ENCODE measurements at regions not wholly inside any gene's neighbourhood (a gene's known extent, or its start where the extent isn't known, plus 50 kb on each side); places are given as distances from the start of the nearest gene placed in this dataset.
A peak's percentile ranks its signal among the peaks of the same experiment; 100 is the strongest.

DNA sequence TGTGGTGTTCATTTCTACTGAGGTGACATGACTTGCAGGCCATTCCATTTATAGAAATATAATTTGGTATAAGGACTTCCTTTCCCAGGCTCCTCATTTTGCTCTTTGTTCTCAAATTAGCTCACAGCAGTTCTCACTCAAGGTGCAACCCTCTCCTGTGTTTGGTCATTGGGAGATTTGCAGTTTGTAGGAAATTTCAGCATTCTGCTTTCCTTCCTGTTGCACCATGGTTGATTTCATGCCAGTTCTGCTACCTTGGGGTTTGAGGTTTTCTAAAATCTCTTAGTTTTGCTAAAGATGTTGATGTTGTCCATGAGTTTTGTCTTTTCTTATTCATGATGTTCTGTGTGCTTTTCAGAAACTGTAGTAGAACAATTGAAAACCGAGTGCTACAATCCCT, 65.7 kb upstream of the PROK2 start:
- H3K4me1 ChIP-seq: no peaks in the 10 kb centered on the region; the same call in none of the 2 replicates
- DNase-seq: no peak
- no peaks in the 10 kb centered on the region; the same call in 1 of the 2 replicates for H3K9me3 ChIP-seq
- no peaks in the 10 kb centered on the region for H3K27me3 ChIP-seq
- TF ChIP-seq, protein P1, sequence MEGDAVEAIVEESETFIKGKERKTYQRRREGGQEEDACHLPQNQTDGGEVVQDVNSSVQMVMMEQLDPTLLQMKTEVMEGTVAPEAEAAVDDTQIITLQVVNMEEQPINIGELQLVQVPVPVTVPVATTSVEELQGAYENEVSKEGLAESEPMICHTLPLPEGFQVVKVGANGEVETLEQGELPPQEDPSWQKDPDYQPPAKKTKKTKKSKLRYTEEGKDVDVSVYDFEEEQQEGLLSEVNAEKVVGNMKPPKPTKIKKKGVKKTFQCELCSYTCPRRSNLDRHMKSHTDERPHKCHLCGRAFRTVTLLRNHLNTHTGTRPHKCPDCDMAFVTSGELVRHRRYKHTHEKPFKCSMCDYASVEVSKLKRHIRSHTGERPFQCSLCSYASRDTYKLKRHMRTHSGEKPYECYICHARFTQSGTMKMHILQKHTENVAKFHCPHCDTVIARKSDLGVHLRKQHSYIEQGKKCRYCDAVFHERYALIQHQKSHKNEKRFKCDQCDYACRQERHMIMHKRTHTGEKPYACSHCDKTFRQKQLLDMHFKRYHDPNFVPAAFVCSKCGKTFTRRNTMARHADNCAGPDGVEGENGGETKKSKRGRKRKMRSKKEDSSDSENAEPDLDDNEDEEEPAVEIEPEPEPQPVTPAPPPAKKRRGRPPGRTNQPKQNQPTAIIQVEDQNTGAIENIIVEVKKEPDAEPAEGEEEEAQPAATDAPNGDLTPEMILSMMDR (IDR thresholded peaks at IDR 0.05; ENCODE audit: low read depth, low read length): no peak
- H3K36me3 ChIP-seq: no peaks in the 10 kb centered on the region
- no peak overlapping the region for H3K4me3 ChIP-seq (ENCODE audit: low read depth, low read length)

GRCh38 chr3:71849681-71850080, 64.7 kb upstream of the PROK2 start:
- H3K4me3 ChIP-seq (ENCODE audit: low read depth, low read length): no peak overlapping the region
- H3K4me1 ChIP-seq: no peaks in the 10 kb centered on the region; the same call in none of the 2 replicates
- H3K36me3 ChIP-seq: no peaks in the 10 kb centered on the region
- DNase-seq: no peak
- H3K27me3 ChIP-seq: no peaks in the 10 kb centered on the region
- TF ChIP-seq, protein P1 (IDR thresholded peaks at IDR 0.05; ENCODE audit: low read depth, low read length): no peak
- H3K9me3 ChIP-seq: no peaks in the 10 kb centered on the region; the same call in 1 of the 2 replicates

- Histone ChIP-seq H3K9me3 (no peaks in the 10 kb centered on the region; the same call in 1 of the 2 replicates), H3K4me1 (no peaks in the 10 kb centered on the region; the same call in none of the 2 replicates), H3K36me3 (no peaks in the 10 kb centered on the region), H3K27me3 (no peaks in the 10 kb centered on the region), H3K4me3 (ENCODE audit: low read depth, low read length) (no peak overlapping the region)
- TF ChIP-seq, protein P1 (IDR thresholded peaks at IDR 0.05; ENCODE audit: low read depth, low read length): no peak
- peak; percentile 35 for DNase-seq
These were observed 62.8 kb upstream of the PROK2 start for GRCh38 chr3:71847794-71848193.

DNA sequence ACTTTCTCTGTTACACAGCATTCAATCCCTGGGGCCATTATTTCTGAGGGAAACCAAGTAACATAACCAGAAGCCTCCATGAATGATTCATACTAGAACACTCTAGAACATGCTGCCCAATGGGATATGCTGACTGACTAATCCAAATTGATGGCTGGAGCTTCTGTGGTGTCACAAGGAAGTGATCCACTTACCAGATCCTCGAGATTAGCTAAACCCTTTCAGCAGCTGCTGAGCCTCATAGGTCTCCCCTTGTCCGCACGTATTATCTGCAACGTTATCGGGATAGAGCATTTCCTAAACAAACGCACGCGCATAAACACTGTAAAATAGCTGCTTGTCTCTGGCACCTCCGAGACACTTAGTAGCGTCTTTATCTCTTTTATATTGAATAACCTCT, 61.2 kb upstream of the PROK2 start:
- H3K27me3 ChIP-seq: no peaks in the 10 kb centered on the region
- DNase-seq: no peak
- no peaks in the 10 kb centered on the region for H3K36me3 ChIP-seq
- no peaks in the 10 kb centered on the region; the same call in 1 of the 2 replicates for H3K9me3 ChIP-seq
- TF ChIP-seq, protein P1 (IDR thresholded peaks at IDR 0.05; ENCODE audit: low read depth, low read length): no peak
- H3K4me3 ChIP-seq (ENCODE audit: low read depth, low read length): no peak overlapping the region
- no peaks in the 10 kb centered on the region; the same call in none of the 2 replicates for H3K4me1 ChIP-seq

DNA sequence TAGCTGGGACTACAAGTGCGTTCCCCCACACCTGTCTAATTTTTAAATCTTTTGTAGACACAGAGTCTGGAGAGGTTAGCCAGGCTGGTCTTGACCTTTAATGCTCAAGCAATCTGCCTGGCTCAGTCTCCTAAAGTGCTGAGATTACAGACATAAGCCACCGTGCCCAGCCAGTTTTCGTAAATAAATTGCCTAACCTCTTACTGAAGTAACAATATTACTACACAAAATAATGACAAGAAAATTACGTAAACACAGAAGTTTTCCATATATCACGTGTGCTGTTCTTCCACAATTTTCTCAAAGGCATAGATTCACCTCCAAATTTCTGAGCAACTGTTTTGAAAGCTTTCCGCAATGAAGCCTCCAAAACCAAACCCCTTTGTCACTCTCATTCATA, 58.1 kb upstream of the PROK2 start:
- H3K9me3 ChIP-seq: no peaks in the 10 kb centered on the region; the same call in 1 of the 2 replicates
- H3K27me3 ChIP-seq: no peaks in the 10 kb centered on the region
- H3K4me1 ChIP-seq: no peaks in the 10 kb centered on the region; the same call in none of the 2 replicates
- no peak for DNase-seq
- H3K4me3 ChIP-seq (ENCODE audit: low read depth, low read length): no peak overlapping the region
- TF ChIP-seq, protein P1 (IDR thresholded peaks at IDR 0.05; ENCODE audit: low read depth, low read length): no peak
- no peaks in the 10 kb centered on the region for H3K36me3 ChIP-seq

DNA sequence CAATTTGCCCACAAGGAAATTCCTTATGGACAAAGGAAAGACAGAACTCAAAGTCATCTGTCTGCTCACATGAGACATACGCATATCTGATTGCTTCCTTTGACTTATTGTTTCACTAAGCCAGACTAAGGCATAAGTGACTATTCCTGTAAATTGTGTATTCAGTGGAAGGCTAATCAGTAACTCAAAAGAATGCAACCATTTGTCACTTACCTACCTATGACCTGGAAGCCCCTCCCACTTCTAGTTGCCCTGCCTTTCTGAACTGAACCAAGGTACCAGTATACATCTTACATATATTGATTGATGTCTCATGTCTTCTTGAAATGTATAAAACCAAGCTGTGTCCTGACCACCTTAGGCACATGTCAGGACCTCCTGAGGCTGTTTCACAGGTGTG, 53.5 kb upstream of the PROK2 start:
- Histone ChIP-seq H3K9me3 (no peaks in the 10 kb centered on the region), H3K4me3 (ENCODE audit: low read depth, low read length) (no peak overlapping the region), H3K27me3 (no peaks in the 10 kb centered on the region; the same call in 1 of the 2 replicates), H3K4me1 (no peaks in the 10 kb centered on the region; the same call in 1 of the 2 replicates), H3K36me3 (no peaks in the 10 kb centered on the region)
- no peak for DNase-seq
- TF ChIP-seq, protein P1 (IDR thresholded peaks at IDR 0.05; ENCODE audit: low read depth, low read length): no peak

Measured in BE2C (cell line).